Activated CD4-positive, alpha-beta T cell treated with anti-CD3 and anti-CD28 coated beads for 24 hours (primary cell): ENCODE measurements at regions not wholly inside any gene's neighbourhood (a gene's known extent, or its start where the extent isn't known, plus 50 kb on each side); places are given as distances from the start of the nearest gene placed in this dataset.

ENCODE experiments used
- DNase-seq, 2 donors: peaks; one replicate each; pipeline ENCODE4 v3.0.0-alpha.2; 2020; ENCODE audit warnings: low read depth in 2 of 2

DNA sequence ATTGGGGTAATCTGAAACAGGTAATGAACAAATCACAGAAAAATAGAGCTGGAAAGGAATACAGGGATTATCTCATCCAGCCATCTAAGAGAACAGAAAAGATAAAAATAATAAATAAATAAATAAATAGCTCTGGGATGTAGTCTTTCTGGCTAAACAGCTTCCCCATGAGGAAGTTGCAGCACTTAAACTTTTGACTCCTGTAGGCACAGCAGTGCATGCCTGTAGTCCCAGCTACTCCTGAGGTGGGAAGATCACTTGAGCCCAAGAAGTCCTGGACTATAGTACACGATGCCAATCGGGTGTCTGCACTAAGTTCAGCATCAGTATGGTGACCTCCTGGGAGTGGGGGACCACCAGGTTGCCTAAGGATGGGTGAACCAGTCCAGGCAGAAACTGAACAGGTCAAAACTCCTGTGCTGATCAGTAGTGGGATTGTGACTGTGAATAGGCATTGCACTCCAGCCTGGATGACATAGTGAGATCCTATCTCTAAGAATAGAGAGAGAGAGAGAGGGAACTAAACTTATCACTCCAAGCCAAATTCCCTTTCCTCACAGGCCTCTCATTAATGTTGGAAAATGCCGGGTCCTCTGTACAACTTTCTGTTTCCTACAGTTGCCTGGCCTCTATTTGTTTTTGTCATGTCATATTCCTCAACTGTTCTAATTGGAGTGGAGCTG, 61.7 kb upstream of the CDK13 start:
- no peak for DNase-seq

DNA sequence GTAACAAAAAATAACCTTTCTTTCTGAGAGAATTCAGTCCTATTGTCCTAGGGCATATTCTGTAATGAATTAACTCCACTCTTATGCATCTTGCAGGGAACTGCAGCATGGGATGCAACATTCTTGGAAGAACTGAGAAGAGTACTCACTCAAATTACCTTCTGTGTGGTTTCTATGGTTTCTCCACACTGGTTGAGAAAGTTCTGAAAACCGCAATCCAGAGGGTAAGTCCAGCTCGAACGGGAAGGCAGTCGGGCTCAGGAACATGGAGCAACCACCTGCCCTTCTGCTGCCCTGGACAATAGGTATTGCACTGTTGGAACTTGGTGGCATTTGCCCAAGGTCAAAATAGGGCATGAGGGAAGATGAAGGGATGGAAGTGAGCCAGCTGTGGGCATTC, 59.6 kb upstream of the CDK13 start:
- DNase-seq = no peak

DNA sequence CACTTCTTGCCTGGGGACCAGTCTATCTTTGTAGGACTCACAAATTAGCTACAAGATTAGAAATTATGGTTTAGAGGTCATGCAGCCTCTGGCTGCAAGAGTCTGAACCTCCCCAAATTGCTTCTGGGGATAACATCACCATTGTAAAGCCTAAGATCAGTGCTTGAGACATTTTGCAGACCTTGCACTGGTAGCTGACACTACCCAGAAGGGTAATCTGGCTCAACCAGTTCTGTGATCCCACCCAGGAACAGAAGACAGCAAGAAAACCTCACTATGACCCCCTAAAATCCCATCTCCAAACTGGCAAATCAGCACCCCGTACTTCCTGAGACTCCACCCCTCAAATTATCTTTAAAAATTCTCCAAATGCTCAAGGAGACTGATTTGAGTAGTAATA, 58.2 kb upstream of the CDK13 start:
- no peak for DNase-seq

DNA sequence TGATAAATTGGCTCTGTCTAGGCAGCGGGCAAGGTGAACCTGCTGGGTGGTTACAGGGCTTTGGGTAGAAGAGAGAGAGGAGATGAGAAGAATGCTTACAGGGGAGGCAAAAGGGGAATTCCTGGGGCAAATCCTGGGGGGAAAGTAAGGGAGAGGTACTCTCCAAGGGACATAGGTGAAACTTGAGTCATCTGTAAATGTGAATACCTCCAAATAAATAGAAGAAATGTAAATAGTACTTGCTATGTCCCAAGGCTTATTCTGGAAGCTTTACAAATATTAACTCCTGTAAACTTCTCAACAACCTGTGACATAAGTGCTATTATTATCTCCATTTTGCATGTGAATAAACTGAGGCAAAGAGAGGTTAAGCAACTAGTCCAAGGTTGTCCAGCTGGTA, 57.7 kb upstream of the CDK13 start:
- no peak for DNase-seq

DNA sequence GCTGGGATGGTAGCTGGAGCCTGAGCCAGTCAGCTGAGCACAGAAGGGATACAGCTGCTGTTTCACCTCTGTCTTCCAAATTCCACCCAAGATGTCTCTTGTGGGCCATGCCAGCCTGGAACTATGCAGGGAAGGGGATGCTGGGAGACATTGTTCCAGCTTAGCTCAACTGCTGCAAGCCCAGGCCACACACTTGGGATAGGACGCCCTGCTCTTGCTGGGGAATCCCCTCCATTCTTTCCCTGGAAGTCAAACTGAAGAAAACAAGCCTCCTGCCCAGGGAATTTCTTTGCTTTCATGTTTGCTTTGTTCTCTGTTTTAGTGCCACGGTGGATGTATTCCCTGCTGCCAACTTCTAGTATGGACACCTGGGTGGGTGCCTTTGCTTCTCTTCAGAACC, 55.2 kb upstream of the CDK13 start:
- DNase-seq = no peak

DNA sequence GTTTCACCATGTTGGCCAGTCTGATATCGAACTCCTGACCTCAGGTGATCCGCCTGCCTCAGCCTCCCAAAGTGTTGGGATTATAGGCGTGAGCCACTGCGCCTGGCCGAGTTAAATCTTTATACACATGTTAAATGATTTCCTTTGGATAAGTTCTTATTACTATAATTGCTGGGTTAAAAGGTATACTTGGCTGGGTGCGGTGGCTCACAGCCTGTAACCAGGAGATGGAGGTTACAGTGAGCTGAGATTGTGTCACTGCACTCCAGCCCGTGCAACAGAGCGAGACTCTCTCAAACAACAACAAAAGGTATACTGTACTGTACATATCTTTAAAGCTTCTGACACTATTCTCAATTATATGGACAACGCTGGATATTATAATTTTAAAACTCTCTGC, 53.2 kb upstream of the CDK13 start:
- DNase-seq = no peak

DNA sequence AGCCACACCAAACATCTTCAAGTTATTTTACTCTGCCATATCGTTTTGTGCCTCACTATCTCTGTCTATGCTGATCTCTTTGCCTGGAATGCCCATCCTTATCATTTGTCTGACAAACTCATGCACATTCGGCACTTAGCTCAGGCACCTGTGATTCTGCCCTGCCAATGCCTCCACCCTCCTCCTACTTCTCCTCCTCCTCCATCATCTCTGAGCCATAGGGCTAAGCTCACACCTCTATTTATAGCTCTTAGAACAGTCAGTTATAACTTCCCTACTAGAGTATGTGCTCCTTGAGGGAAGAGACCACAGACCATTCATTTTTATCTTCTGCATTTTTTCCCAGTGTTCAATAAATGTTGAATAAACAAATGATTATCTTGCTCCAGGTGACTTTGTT, 51.2 kb upstream of the CDK13 start:
- no peak for DNase-seq
